Ovary (tissue), 7 donors: ENCODE measurements at regions not wholly inside any gene's neighbourhood (a gene's known extent, or its start where the extent isn't known, plus 50 kb on each side); places are given as distances from the start of the nearest gene placed in this dataset.
"Not testable (repeated sequence)": the region's sequence is repeated elsewhere in the genome, so short reads cannot be mapped to it uniquely, and the experiment has no call there.

Experiments used
- DNase-seq, 5 donors: peaks; one replicate each; pipeline ENCODE4 v3.0.0-alpha.2; 2019 to 2020
- H3K27ac ChIP-seq, 2 donors: fragments of 200-600 bp; one replicate each; pipeline versions ENCODE4 v1.5.1 to v1.8.0; 2019 to 2022
- H3K27me3 ChIP-seq: fragments of 200-600 bp; one replicate; pipeline ENCODE4 v1.8.0; 2022
- H3K36me3 ChIP-seq: fragments of 200-600 bp; sonication (generic); one replicate; pipeline ENCODE4 v1.5.1; 2019
- H3K4me1 ChIP-seq: one replicate; pipeline ENCODE4 v1.8.1; 2013; ENCODE audit warnings: mild to moderate bottlenecking, moderate library complexity; ENCODE audit not compliant: insufficient read depth
- H3K4me3 ChIP-seq: fragments of 200-600 bp; sonication (generic); one replicate; pipeline ENCODE4 v1.5.1; 2017
- H3K9me3 ChIP-seq, 2 donors: fragments of 200-600 bp in 1 of 2; sonication (generic) in 1 of 2; one replicate each; pipeline versions ENCODE4 v1.5.1 to v1.8.1; 2013 to 2019; ENCODE audit warnings: mild to moderate bottlenecking in 1 of 2, moderate library complexity in 1 of 2
- EP300 ChIP-seq: sonication (generic); formaldehyde crosslinking; IDR thresholded peaks from one replicate; pipeline ENCODE4 v1.6.1; 2017; ENCODE audit warnings: antibody characterized with exemption
- POLR2A ChIP-seq: fragments of 450-650 bp; IDR thresholded peaks from one replicate; pipeline ENCODE4 v1.6.1; 2017; ENCODE audit warnings: antibody characterized with exemption, mild to moderate bottlenecking, moderate library complexity
- WGBS, 3 donors: extraction: QIAGEN DNeasy Blood & Tissue Kit in 1 of 3; methylation state at CpG; one replicate each; pipeline versions ENCODE4 v1.1.5 to v1.1.7; 2013 to 2017; 5-methylcytosine and 5-hydroxymethylcytosine counted together
- intact Hi-C, 4 donors: fragments of 100-400 bp; cut with DNase I; formaldehyde crosslinking; loops; one replicate each; pipeline versions ENCODE4 v1.11.0 to v1.15.1; 2022 to 2023
- TF ChIP-seq, protein P1 (sequence below), 3 donors: fragments of 450-650 bp in 2 of 3; fragments of 200-600 bp in 1 of 3; IDR thresholded peaks; one replicate each; pipeline versions ENCODE4 v1.5.1 to v1.8.0; 2016 to 2022; ENCODE audit warnings: antibody characterized with exemption in 3 of 3, mild to moderate bottlenecking in 1 of 3
- donor health status: DM: no; HTN: no; CAD: no; lungs with moderate emphysema.
- donor health status: DM: no; HTN: no; CAD: no.
- donor health status: Bipolar disorder and iron deficiency.
- donor health status: DM: no; HTN: no; CAD: no.
- donor health status: DM: yes; HTN: yes; CAD: no.

DNA sequence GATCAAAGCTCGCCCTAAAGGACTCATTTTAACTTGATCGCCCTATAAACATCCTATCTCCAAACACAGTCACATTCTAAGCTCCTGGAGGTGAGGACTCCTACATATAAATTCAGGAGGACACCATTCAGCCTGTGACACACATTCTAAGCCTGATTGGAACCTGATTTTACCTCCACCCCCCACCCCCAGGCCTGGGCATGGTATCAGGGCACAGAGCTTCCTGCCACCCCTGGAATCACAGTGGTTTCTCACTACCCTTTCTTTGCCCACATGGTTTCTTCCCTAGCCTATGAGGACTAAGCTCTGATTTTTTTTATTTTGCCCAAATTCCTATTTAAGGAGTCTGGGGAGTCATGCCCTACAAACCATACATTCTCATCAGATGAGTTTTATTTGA, 428.1 kb upstream of the ID2 start:
- TF ChIP-seq, protein P1, sequence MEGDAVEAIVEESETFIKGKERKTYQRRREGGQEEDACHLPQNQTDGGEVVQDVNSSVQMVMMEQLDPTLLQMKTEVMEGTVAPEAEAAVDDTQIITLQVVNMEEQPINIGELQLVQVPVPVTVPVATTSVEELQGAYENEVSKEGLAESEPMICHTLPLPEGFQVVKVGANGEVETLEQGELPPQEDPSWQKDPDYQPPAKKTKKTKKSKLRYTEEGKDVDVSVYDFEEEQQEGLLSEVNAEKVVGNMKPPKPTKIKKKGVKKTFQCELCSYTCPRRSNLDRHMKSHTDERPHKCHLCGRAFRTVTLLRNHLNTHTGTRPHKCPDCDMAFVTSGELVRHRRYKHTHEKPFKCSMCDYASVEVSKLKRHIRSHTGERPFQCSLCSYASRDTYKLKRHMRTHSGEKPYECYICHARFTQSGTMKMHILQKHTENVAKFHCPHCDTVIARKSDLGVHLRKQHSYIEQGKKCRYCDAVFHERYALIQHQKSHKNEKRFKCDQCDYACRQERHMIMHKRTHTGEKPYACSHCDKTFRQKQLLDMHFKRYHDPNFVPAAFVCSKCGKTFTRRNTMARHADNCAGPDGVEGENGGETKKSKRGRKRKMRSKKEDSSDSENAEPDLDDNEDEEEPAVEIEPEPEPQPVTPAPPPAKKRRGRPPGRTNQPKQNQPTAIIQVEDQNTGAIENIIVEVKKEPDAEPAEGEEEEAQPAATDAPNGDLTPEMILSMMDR (IDR thresholded peaks at IDR 0.05), result no peak
- TF ChIP-seq EP300, result no peak
- no peak for TF ChIP-seq POLR2A
- WGBS, 3 donors, result 95 to 100% (median 97%) methylated on average over 2 of the region's 2 CpGs
- Histone ChIP-seq H3K27me3 (no peaks in the 10 kb centered on the region), H3K36me3 (no peaks in the 10 kb centered on the region), H3K27ac (no peak overlapping the region), H3K9me3 (no peaks in the 10 kb centered on the region), H3K4me1 (no peaks in the 10 kb centered on the region), H3K4me3 (no peak overlapping the region)
- intact Hi-C loops, result no loop called here
- DNase-seq, result no peak

DNA sequence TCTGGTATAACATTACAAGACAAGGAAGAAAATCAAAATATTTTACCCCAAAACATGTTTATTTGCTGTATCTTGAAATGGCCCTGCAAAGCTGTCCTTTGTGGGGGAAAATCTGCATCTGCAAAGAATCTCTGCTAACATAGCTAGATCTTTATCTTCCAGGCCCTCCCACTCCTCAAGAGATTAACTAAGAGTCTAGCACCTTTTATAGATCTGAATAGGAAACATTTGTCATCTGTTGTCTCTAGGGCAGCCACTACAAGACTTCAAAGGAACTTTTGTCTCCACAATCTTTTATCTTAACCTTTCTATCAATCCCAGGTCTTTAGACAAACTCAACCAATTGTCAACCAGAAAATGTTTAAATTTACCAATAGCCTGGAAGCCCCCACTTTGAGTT, 427.6 kb upstream of the ID2 start:
- H3K36me3 ChIP-seq, H3K4me3 ChIP-seq, H3K9me3 ChIP-seq, H3K4me1 ChIP-seq, intact Hi-C loops, H3K27me3 ChIP-seq, DNase-seq, H3K27ac ChIP-seq: not testable (repeated sequence)

GRCh38 chr2:8254791-8255447, 426.9 kb upstream of the ID2 start:
- Histone ChIP-seq H3K27ac (no peak overlapping the region), H3K36me3 (no peaks in the 10 kb centered on the region), H3K4me3 (no peak overlapping the region), H3K9me3 (no peaks in the 10 kb centered on the region), H3K4me1 (no peaks in the 10 kb centered on the region), H3K27me3 (no peaks in the 10 kb centered on the region)
- DNase-seq, result no peak
- TF ChIP-seq POLR2A (no peak), EP300 (no peak)
- TF ChIP-seq, protein P1 (IDR thresholded peaks at IDR 0.05), result no peak
- intact Hi-C loops, result no loop called here
- 86 to 93% (median 90%) methylated on average over 7 of the region's 7 CpGs for WGBS, 3 donors

- Histone ChIP-seq H3K27ac (no peak overlapping the region), H3K4me1 (no peaks in the 10 kb centered on the region), H3K4me3 (no peak overlapping the region), H3K27me3 (no peaks in the 10 kb centered on the region), H3K36me3 (no peaks in the 10 kb centered on the region), H3K9me3 (no peaks in the 10 kb centered on the region)
- intact Hi-C loops, result no loop called here
- 88 to 100% (median 92%) methylated on average over 1 of the region's 1 CpG for WGBS, 3 donors
- no peak for DNase-seq
- TF ChIP-seq POLR2A (no peak), EP300 (no peak)
- TF ChIP-seq, protein P1 (IDR thresholded peaks at IDR 0.05), result no peak
Measured at GRCh38 chr2:8255448-8255800, 426.4 kb upstream of the ID2 start.

- WGBS, 3 donors, result 91 to 92% (median 91%) methylated on average over 6 of the region's 6 CpGs
Measured at GRCh38 chr2:8256905-8257304, 425.0 kb upstream of the ID2 start.

More at GRCh38 chr2:8256905-8257304, 425.0 kb upstream of the ID2 start:
- no peak for DNase-seq
- H3K4me3 ChIP-seq, result no peak overlapping the region
- no peaks in the 10 kb centered on the region for H3K9me3 ChIP-seq
- H3K27ac ChIP-seq, result no peak overlapping the region
- H3K36me3 ChIP-seq, result no peaks in the 10 kb centered on the region
- TF ChIP-seq, protein P1 (IDR thresholded peaks at IDR 0.05), result no peak
- TF ChIP-seq EP300 (no peak), POLR2A (no peak)
- intact Hi-C loops, result no loop called here
- H3K27me3 ChIP-seq, result no peaks in the 10 kb centered on the region
- H3K4me1 ChIP-seq, result no peaks in the 10 kb centered on the region
